Brain microvascular endothelial cell (primary cell): ENCODE measurements at regions not wholly inside any gene's neighbourhood (a gene's known extent, or its start where the extent isn't known, plus 50 kb on each side); places are given as distances from the start of the nearest gene placed in this dataset.

Source experiments
- DNase-seq: peaks from one replicate; pipeline ENCODE4 v3.0.0-alpha.2; 2020
- H3K27ac ChIP-seq: fragments of 250-450 bp; sonication (Bioruptor Pico); 2 replicates; pipeline ENCODE4 v1.5.1; 2020; ENCODE audit warnings: mild to moderate bottlenecking, moderate library complexity
- H3K27me3 ChIP-seq: fragments of 250-450 bp; sonication (Bioruptor Pico); replicated peaks from 2 replicates; pipeline ENCODE4 v1.5.1; 2020; ENCODE audit warnings: mild to moderate bottlenecking
- H3K36me3 ChIP-seq: fragments of 250-450 bp; sonication (Bioruptor Pico); replicated peaks from 2 replicates; pipeline ENCODE4 v1.5.1; 2020; ENCODE audit warnings: mild to moderate bottlenecking
- H3K4me3 ChIP-seq: 2 replicates; pipeline ENCODE4 v1.5.1; 2011; ENCODE audit warnings: low read depth, mild to moderate bottlenecking, control low read depth, low read length, moderate library complexity
- in situ Hi-C: cut with HindIII; loops from 2 replicates; pipeline ENCODE4 v1.10.0; 2017; ENCODE audit warnings: low sequenced_read_pairs, low pct_ligation_motif_present
- TF ChIP-seq, protein P1 (sequence below): IDR thresholded peaks from 2 replicates; pipeline ENCODE4 v1.5.1; 2011; ENCODE audit warnings: low read depth, mild to moderate bottlenecking, moderate library complexity, low read length, control low read depth, inconsistent platforms; ENCODE audit errors: missing control alignments

DNA sequence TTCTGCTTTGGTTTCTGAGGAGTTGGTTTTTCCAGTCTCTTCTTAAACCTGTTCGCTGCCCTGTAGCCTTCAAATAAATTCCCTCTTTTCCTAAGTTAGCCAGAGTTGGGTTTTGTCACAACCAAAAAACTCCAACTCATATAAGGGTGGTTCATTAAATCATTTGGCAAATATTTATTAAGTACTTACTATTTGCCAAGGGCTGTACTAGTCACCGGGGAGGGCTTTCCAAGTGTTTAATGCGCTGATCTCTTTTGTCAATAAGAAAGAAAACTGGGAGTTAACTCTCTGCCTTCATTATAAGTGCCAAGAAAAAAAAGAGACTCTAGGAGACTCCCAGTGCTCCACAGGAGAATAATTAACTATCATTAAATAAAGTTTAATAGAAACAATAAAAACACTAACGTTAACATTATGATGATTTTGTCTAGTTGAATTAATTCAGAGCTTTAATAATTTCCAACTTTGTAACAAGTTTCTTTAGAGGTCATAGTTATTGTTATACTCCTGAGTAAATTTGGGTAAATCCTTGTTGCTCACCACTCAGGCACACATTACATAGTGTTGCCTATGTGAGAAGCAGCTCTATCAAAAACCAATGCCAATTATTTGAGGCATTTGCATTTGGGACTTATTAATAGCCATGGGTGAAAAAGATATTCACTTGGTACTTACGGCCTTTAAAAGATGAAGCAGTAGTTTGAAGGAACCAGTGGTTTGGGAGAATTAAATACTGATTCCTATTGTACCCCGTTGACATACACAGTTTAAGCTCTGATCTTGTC is 122.5 kb upstream of the TEX13D start:
- in situ Hi-C loops = no loop called here
- no peak for DNase-seq
- TF ChIP-seq, protein P1, sequence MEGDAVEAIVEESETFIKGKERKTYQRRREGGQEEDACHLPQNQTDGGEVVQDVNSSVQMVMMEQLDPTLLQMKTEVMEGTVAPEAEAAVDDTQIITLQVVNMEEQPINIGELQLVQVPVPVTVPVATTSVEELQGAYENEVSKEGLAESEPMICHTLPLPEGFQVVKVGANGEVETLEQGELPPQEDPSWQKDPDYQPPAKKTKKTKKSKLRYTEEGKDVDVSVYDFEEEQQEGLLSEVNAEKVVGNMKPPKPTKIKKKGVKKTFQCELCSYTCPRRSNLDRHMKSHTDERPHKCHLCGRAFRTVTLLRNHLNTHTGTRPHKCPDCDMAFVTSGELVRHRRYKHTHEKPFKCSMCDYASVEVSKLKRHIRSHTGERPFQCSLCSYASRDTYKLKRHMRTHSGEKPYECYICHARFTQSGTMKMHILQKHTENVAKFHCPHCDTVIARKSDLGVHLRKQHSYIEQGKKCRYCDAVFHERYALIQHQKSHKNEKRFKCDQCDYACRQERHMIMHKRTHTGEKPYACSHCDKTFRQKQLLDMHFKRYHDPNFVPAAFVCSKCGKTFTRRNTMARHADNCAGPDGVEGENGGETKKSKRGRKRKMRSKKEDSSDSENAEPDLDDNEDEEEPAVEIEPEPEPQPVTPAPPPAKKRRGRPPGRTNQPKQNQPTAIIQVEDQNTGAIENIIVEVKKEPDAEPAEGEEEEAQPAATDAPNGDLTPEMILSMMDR = no peak
- H3K27me3 ChIP-seq = no peaks in the 10 kb centered on the region
- no peak overlapping the region for H3K27ac ChIP-seq
- no peak overlapping the region for H3K4me3 ChIP-seq
- no peaks in the 10 kb centered on the region for H3K36me3 ChIP-seq

DNA sequence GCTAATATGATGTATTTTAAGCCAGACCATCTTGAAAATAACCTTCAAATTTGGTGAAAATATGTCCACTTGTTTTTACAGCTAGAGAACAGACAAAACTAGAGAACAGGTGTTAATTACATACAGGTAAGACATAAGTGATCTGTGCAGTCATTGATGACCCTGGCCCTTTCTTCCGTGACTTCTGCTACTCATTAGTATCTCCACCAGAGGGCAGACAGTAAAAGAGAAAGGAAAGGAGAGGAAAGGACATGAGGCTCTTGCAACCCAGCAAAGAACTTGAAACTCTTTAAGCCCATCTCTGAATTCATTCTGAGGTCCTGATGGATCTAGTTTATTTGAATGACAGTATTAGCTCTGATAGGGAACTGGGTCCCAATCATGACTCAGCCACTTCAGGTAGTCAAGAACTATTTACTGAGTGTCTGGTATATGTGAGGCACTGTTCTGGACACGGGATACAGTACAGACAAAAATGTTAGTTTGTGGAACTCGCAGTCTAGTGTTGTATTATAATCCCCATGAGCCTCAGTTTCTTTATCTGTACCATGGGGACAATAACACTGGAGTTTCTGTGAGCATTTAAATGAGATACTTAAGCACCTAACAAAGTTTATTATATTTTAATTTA is 121.0 kb upstream of the TEX13D start:
- Histone ChIP-seq H3K4me3 (no peak overlapping the region), H3K27me3 (no peaks in the 10 kb centered on the region), H3K36me3 (no peaks in the 10 kb centered on the region), H3K27ac (no peak overlapping the region)
- in situ Hi-C loops = no loop called here
- no peak for DNase-seq
- TF ChIP-seq, protein P1 = peak; percentile 64

DNA sequence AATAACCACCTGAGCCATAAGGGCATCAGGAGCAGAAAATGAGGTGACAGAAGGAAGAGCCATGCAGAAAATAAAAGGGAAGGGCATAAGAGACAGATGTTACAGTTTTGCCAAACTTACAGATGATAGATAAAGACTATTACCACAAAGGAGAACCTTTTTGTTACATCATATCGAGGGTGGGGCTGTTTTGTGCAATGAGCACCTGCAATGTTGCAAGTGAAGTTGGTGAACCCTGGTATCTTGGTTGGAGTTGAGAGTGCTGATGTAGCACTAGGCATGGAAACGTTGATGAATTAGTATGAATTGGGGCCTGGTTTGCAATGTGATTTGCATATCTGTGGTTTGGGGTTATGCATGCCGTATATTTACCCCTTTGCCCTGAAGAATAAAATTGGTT is 119.8 kb upstream of the TEX13D start:
- in situ Hi-C loops = no loop called here
- H3K4me3 ChIP-seq = no peak overlapping the region
- no peak overlapping the region for H3K27ac ChIP-seq
- DNase-seq = no peak
- TF ChIP-seq, protein P1 = no peak
- H3K27me3 ChIP-seq = no peaks in the 10 kb centered on the region
- no peaks in the 10 kb centered on the region for H3K36me3 ChIP-seq

DNA sequence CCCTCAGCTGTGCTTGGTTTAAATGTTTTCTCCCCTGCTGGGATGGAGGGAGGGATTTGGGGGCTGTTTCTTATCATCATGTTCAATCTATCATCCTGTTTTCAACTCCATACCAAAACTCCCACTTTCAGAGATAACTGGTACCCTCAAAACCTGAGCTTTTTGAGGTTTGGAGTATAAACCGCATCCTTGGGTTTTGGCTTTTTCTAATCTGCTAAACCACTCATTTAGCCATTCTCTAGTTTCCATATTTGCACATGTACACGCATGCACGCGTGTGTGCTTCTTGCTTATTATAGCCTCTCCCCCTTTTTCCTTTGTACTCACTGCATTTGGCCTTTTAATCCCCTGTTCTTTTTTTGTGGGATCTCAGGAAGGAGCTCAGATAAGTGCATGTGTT is 116.7 kb upstream of the TEX13D start:
- no peak for DNase-seq
- TF ChIP-seq, protein P1 = no peak
- H3K4me3 ChIP-seq = no peak overlapping the region
- in situ Hi-C loops = no loop called here
- H3K27me3 ChIP-seq = no peaks in the 10 kb centered on the region
- no peak overlapping the region for H3K27ac ChIP-seq
- no peaks in the 10 kb centered on the region for H3K36me3 ChIP-seq

DNA sequence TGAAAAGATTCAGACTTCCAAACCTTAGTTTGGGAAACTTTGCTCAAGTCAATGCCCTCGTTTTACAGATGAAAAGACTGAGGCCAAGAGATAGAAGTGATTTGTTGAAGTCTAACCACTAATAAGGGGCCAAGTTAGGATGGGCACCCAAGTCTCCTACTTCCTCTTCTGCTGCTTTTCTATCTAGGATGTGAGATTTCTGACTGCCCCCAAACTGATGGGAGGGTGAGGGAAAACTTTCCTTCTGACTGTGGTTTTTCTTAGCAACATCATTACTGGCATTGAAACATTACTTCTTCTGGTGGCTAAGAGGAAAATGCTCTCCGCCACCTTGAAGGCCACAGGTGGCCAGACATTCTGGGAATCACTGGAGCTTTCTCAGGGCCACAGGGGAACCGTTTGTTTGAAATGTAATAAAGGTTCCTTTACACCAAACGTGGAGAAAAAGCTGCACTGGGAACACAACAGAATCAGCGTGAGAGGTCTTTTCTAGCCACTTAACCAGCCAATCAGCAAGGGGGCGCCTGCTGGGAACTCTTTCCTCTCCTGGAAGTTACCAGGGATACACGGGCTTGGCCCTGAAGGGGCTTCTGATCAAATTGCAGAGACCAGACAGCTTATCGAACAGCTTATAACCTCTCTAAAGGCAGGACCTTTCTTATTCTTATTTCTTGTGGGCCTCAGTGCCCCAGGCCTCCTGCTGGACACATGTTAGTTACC is 115.9 kb upstream of the TEX13D start:
- Histone ChIP-seq H3K27me3 (no peaks in the 10 kb centered on the region), H3K4me3 (no peak overlapping the region), H3K27ac (no peak overlapping the region), H3K36me3 (no peaks in the 10 kb centered on the region)
- in situ Hi-C loops = no loop called here
- TF ChIP-seq, protein P1 = no peak
- DNase-seq = no peak
